A549 (cell line): ENCODE measurements at regions not wholly inside any gene's neighbourhood (a gene's known extent, or its start where the extent isn't known, plus 50 kb on each side); places are given as distances from the start of the nearest gene placed in this dataset.

ENCODE experiments used
- ATAC-seq, 2 experiments: fragments of 200-7000 bp in 1 of 2; fragments of >200 bp in 1 of 2; cut with Nextera tagmentation in 1 of 2; cut with Tn5 transposase in 1 of 2; 3 replicates each; pipeline versions ENCODE4 v1.8.0 to v1.9.1; 2018 to 2020; ENCODE audit warnings: mild to moderate bottlenecking in 1 of 2, moderate library complexity in 1 of 2
- CTCF ChIA-PET: fragments of 300-600 bp; sonication (Branson Sonifier 250); formaldehyde crosslinking; extraction: SDS; loops from one replicate; lab custom pipeline; 2021; ENCODE audit warnings: antibody characterized with exemption, inconsistent platforms; lab: Yijun Ruan, JAX
- POLR2A ChIA-PET: fragments of 350-600 bp; formaldehyde crosslinking; extraction: SDS; loops from one replicate; lab custom pipeline; 2021; ENCODE audit warnings: antibody characterized with exemption, inconsistent platforms; lab: Yijun Ruan, JAX
- DNase-seq, 2 experiments: peaks; one replicate each; pipeline versions ENCODE4 v3.0.0 to v3.0.0-alpha.2; 2011 to 2016; ENCODE audit warnings: low read depth in 1 of 2, low spot score in 1 of 2
- FAIRE-seq: peaks from 2 replicates; lab custom pipeline; 2011; peaks lifted over from hg19 to GRCh38; lab: Jason Lieb, UNC
- H3K27ac ChIP-seq, 2 experiments: fragments of >200 bp; sonication (Bioruptor Twin); formaldehyde crosslinking; 3 replicates each; pipeline ENCODE4 v1.5.1; 2016 to 2017
- H3K4me1 ChIP-seq: fragments of >200 bp; sonication (Bioruptor Twin); formaldehyde crosslinking; 3 replicates; pipeline ENCODE4 v1.6.1; 2016
- H3K4me2 ChIP-seq: fragments of >200 bp; sonication (Bioruptor Twin); formaldehyde crosslinking; 3 replicates; pipeline ENCODE4 v1.6.1; 2016
- H3K4me3 ChIP-seq: fragments of >200 bp; sonication (Bioruptor Twin); formaldehyde crosslinking; 3 replicates; pipeline ENCODE4 v1.5.1; 2016
- H3K9me3 ChIP-seq: fragments of >200 bp; sonication (Bioruptor Twin); formaldehyde crosslinking; 3 replicates; pipeline ENCODE4 v1.6.1; 2016
- BCL3 ChIP-seq: fragments of >200 bp; sonication (Bioruptor Twin); formaldehyde crosslinking; IDR thresholded peaks from 3 replicates; pipeline ENCODE4 v1.6.1; 2016
- CBX8 ChIP-seq: fragments of 200-600 bp; sonication (generic); IDR thresholded peaks from 2 replicates; pipeline ENCODE4 v1.6.1; 2016
- CHD4 ChIP-seq: fragments of 200-600 bp; sonication (generic); IDR thresholded peaks from 2 replicates; pipeline ENCODE4 v1.6.1; 2016; ENCODE audit warnings: antibody characterized with exemption, mild to moderate bottlenecking, borderline replicate concordance
- CTCF ChIP-seq: fragments of >200 bp; sonication (Bioruptor Twin); formaldehyde crosslinking; IDR thresholded peaks from 3 replicates; pipeline ENCODE4 v1.5.1; 2016
- EHMT2 ChIP-seq: fragments of 200-600 bp; sonication (generic); IDR thresholded peaks from 2 replicates; pipeline ENCODE4 v1.6.1; 2016; ENCODE audit warnings: antibody characterized with exemption, low read depth, mild to moderate bottlenecking, moderate library complexity
- EP300 ChIP-seq, 2 experiments: fragments of >200 bp; sonication (Bioruptor Twin); formaldehyde crosslinking; IDR thresholded peaks; 2 replicates in 1 of 2; 3 replicates in 1 of 2; pipeline ENCODE4 v1.6.1; 2016 to 2017
- HDAC2 ChIP-seq: fragments of 200-600 bp; sonication (generic); IDR thresholded peaks from 2 replicates; pipeline ENCODE4 v1.6.1; 2016
- HOXA7 ChIP-seq: fragments of 250-450 bp; sonication (Bioruptor Pico); IDR thresholded peaks from 2 replicates; pipeline ENCODE4 v1.5.0; 2020; ENCODE audit warnings: mild to moderate bottlenecking, moderate library complexity
- KDM5A ChIP-seq: fragments of 200-600 bp; sonication (generic); IDR thresholded peaks from 2 replicates; pipeline ENCODE4 v1.6.1; 2016; ENCODE audit warnings: antibody characterized with exemption, mild to moderate bottlenecking
- MAFK ChIP-seq: fragments of 450-650 bp; IDR thresholded peaks from 2 replicates; pipeline ENCODE4 v1.6.1; 2014; ENCODE audit not compliant: partially characterized antibody
- MAX ChIP-seq: IDR thresholded peaks from 2 replicates; pipeline ENCODE4 v1.6.1; 2012
- MAZ ChIP-seq: fragments of 150-350 bp; IDR thresholded peaks from 2 replicates; pipeline ENCODE4 v1.6.1; 2014; ENCODE audit warnings: antibody characterized with exemption, low read depth, low read length, borderline replicate concordance
- POLR2A ChIP-seq: IDR thresholded peaks from 2 replicates; pipeline ENCODE4 v1.6.1; 2012; ENCODE audit warnings: mild to moderate bottlenecking, low read length
- POLR2AphosphoS2 ChIP-seq: conservative IDR thresholded peaks from 2 replicates; pipeline ENCODE4 v1.6.1; 2012; ENCODE audit warnings: low read length, improper control_type of control experiment, inconsistent platforms
- RCOR1 ChIP-seq: fragments of 150-350 bp; IDR thresholded peaks from 2 replicates; pipeline ENCODE4 v1.6.1; 2014; ENCODE audit warnings: antibody characterized with exemption, low read length, low read depth
- REST ChIP-seq: fragments of 200-600 bp; sonication (generic); IDR thresholded peaks from 2 replicates; pipeline ENCODE4 v1.6.1; 2016; ENCODE audit warnings: antibody characterized with exemption, mild to moderate bottlenecking, moderate library complexity
- RFX5 ChIP-seq: fragments of 450-650 bp; IDR thresholded peaks from 2 replicates; pipeline ENCODE4 v1.7.1; 2014; ENCODE audit warnings: antibody characterized with exemption, mild to moderate bottlenecking, moderate library complexity
- RNF2 ChIP-seq: fragments of 200-600 bp; sonication (generic); IDR thresholded peaks from 2 replicates; pipeline ENCODE4 v1.6.1; 2016; ENCODE audit warnings: low read depth, mild to moderate bottlenecking, antibody characterized with exemption, moderate library complexity, borderline replicate concordance
- TFCP2L1 ChIP-seq: fragments of 250-450 bp; sonication (Bioruptor Pico); IDR thresholded peaks from 2 replicates; pipeline ENCODE4 v1.5.0; 2021; ENCODE audit warnings: mild to moderate bottlenecking
- TP53 ChIP-seq: fragments of 250-450 bp; sonication (Bioruptor Pico); IDR thresholded peaks from 2 replicates; pipeline ENCODE4 v1.5.0; 2021; ENCODE audit warnings: mild to moderate bottlenecking, moderate library complexity
- ZFP36 ChIP-seq: fragments of 450-650 bp; IDR thresholded peaks from 2 replicates; pipeline ENCODE4 v1.6.1; 2014; ENCODE audit warnings: borderline replicate concordance; ENCODE audit not compliant: partially characterized antibody
- ZNF302 ChIP-seq: fragments of 250-450 bp; sonication (Bioruptor Pico); IDR thresholded peaks from 2 replicates; pipeline ENCODE4 v1.9.0; 2021; ENCODE audit warnings: inconsistent platforms, mild to moderate bottlenecking, moderate library complexity
- WGBS: methylation state at CpG from one replicate; pipeline ENCODE4 v1.1.6; 2017; ENCODE audit errors: missing lambda C conversion rate; 5-methylcytosine and 5-hydroxymethylcytosine counted together
- TF ChIP-seq, protein P1 (sequence below): IDR thresholded peaks from 2 replicates; pipeline ENCODE4 v1.6.1; 2012; ENCODE audit warnings: low read depth, borderline replicate concordance
- TF ChIP-seq, protein P2 (sequence below): IDR thresholded peaks from 2 replicates; pipeline ENCODE4 v1.6.1; 2012

- Histone ChIP-seq H3K4me1 (no peaks in the 10 kb centered on the region), H3K27ac (no peak overlapping the region), H3K4me2 (no peak overlapping the region), H3K9me3 (no peaks in the 10 kb centered on the region), H3K4me3 (no peak overlapping the region)
- TF ChIP-seq ZFP36 (no peak), CHD4 (no peak), RFX5 (no peak), REST (no peak), RNF2 (no peak), EP300 (IDR thresholded peaks at IDR 0.05) (no peak), TFCP2L1 (CRISPR knock-in tag) (no peak), CBX8 (no peak), POLR2AphosphoS2 (no peak), MAX (no peak), MAZ (no peak), HOXA7 (no peak)
- TF ChIP-seq, protein P1, sequence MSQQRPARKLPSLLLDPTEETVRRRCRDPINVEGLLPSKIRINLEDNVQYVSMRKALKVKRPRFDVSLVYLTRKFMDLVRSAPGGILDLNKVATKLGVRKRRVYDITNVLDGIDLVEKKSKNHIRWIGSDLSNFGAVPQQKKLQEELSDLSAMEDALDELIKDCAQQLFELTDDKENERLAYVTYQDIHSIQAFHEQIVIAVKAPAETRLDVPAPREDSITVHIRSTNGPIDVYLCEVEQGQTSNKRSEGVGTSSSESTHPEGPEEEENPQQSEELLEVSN: no peak
- no peak for ATAC-seq
- 32% methylated on average over 7 of the region's 7 CpGs for WGBS
- no peak for FAIRE-seq
- CTCF ChIA-PET: no interaction called here
- DNase-seq: no peak
- POLR2A ChIA-PET: no interaction called here
These were observed 386.4 kb upstream of the SLC14A2 start for GRCh38 chr18:45228796-45229388.

DNA sequence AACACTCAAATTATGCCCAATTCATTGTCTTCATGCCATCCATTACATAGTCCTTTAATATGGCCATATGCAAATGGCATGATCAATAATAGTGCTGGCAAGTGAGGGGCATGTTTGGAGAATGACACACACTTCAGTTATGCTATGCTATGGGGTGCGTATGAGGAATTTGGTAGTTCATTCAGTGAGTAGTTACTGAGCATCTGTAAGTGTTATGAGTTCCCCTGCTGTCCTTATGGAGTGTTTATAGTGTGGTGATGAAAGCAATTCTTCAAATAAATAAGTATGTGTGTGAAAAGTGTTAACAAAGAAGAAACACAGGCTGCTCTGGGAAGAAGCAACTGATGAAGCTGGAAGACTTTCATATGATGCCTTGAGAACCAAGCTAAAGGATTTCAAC is 383.7 kb upstream of the SLC14A2 start:
- ChIA-PET CTCF (no interaction called here), POLR2A (no interaction called here)
- no peak for DNase-seq
- ATAC-seq: no peak
- 30% methylated on average over 1 of the region's 1 CpG for WGBS
- no peak for TF ChIP-seq RCOR1
- TF ChIP-seq MAFK: no peak
- no peak overlapping the region for H3K4me2 ChIP-seq
- FAIRE-seq: no peak
- no peaks in the 10 kb centered on the region for H3K9me3 ChIP-seq
- no peak overlapping the region for H3K27ac ChIP-seq
- H3K4me1 ChIP-seq: no peaks in the 10 kb centered on the region
- no peak overlapping the region for H3K4me3 ChIP-seq

DNA sequence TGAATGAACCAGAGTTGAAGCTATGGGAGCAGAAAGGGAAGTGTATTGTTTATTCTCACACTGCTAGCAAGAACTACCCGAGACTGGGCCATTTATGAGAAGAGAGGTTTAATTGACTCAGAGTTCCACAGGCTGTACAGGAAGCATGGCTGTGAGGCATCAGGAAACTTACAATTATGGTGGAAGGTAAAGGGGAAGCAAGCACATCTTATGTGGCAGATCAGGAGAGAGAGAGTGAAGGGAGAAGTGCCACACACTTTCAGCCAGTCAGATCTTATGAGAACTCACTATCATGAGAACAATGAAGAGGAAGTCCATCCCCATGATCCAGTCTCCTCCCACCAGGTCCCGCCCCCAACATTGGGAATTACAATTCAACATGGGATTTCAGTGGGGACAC is 383.2 kb upstream of the SLC14A2 start:
- POLR2A ChIA-PET: no interaction called here
- H3K27ac ChIP-seq: no peak overlapping the region
- no peak for FAIRE-seq
- CTCF ChIA-PET: no interaction called here
- no peak for DNase-seq
- no peaks in the 10 kb centered on the region for H3K4me1 ChIP-seq
- 31% methylated on average over 2 of the region's 2 CpGs for WGBS
- H3K4me3 ChIP-seq: no peak overlapping the region
- ATAC-seq: no peak
- no peak overlapping the region for H3K4me2 ChIP-seq
- no peak for TF ChIP-seq TP53 (CRISPR knock-in tag)
- no peak for TF ChIP-seq CTCF
- TF ChIP-seq REST: no peak
- no peak for TF ChIP-seq ZNF302 (CRISPR knock-in tag)
- TF ChIP-seq HOXA7: no peak
- TF ChIP-seq KDM5A: no peak
- TF ChIP-seq EHMT2: no peak
- TF ChIP-seq, protein P2, sequence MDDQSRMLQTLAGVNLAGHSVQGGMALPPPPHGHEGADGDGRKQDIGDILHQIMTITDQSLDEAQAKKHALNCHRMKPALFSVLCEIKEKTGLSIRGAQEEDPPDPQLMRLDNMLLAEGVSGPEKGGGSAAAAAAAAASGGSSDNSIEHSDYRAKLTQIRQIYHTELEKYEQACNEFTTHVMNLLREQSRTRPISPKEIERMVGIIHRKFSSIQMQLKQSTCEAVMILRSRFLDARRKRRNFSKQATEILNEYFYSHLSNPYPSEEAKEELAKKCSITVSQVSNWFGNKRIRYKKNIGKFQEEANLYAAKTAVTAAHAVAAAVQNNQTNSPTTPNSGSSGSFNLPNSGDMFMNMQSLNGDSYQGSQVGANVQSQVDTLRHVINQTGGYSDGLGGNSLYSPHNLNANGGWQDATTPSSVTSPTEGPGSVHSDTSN: no peak
- TF ChIP-seq BCL3: no peak
- no peak for TF ChIP-seq HDAC2
- no peak for TF ChIP-seq POLR2A
- no peaks in the 10 kb centered on the region for H3K9me3 ChIP-seq
